Keratinocyte (primary cell): ENCODE measurements at regions not wholly inside any gene's neighbourhood (a gene's known extent, or its start where the extent isn't known, plus 50 kb on each side); places are given as distances from the start of the nearest gene placed in this dataset.
"Not testable (repeated sequence)": the region's sequence is repeated elsewhere in the genome, so short reads cannot be mapped to it uniquely, and the experiment has no call there.

ENCODE experiments used
- EZH2 ChIP-seq: IDR thresholded peaks from one replicate; pipeline ENCODE4 v1.6.1; 2012; ENCODE audit warnings: inconsistent platforms, mild to moderate bottlenecking, low read length, moderate library complexity
- TF ChIP-seq, protein P1 (sequence below), 3 experiments: IDR thresholded peaks in 1 of 3; conservative IDR thresholded peaks in 1 of 3; optimal IDR thresholded peaks in 1 of 3; 2 replicates in 2 of 3; 3 replicates in 1 of 3; pipeline versions ENCODE3 to v1.5.1; 2011; ENCODE audit warnings: low read length in 3 of 3, mild to moderate bottlenecking in 3 of 3, moderate library complexity in 2 of 3, control low read depth in 1 of 3, inconsistent platforms in 1 of 3; ENCODE audit not compliant: insufficient read depth in 2 of 3; ENCODE audit errors: extremely low read depth in 1 of 3

DNA sequence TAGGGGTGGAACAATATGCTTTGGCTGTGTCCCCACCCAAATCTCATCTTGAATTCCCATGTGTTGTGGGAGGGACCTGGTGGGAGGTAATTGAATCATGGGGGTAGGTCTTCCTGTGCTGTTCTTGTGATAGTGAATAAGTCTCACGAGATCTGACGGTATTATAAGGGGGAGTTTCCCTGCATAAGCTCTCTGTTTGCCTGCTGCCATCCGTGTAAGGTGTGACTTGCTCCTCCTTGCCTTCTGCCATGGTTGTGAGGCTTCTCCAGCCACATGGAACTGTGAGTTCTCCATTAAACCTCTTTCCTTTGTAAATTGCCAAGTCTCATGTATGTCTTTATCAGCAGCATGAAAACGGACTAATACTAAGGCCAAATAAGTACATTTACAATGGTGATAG, 64.6 kb upstream of the CPM start:
- not testable (repeated sequence) for TF ChIP-seq EZH2
- TF ChIP-seq, protein P1, sequence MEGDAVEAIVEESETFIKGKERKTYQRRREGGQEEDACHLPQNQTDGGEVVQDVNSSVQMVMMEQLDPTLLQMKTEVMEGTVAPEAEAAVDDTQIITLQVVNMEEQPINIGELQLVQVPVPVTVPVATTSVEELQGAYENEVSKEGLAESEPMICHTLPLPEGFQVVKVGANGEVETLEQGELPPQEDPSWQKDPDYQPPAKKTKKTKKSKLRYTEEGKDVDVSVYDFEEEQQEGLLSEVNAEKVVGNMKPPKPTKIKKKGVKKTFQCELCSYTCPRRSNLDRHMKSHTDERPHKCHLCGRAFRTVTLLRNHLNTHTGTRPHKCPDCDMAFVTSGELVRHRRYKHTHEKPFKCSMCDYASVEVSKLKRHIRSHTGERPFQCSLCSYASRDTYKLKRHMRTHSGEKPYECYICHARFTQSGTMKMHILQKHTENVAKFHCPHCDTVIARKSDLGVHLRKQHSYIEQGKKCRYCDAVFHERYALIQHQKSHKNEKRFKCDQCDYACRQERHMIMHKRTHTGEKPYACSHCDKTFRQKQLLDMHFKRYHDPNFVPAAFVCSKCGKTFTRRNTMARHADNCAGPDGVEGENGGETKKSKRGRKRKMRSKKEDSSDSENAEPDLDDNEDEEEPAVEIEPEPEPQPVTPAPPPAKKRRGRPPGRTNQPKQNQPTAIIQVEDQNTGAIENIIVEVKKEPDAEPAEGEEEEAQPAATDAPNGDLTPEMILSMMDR (optimal IDR thresholded peaks at IDR 0.05 in 1 of 3, IDR thresholded peaks at IDR 0.05 in 1 of 3, conservative IDR thresholded peaks at IDR 0.05 in 1 of 3; ENCODE audit: extremely low read depth in 1 of 3, insufficient read depth in 2 of 3, low read length in 3 of 3): not testable (repeated sequence)
